AG04449 (cell line): ENCODE measurements at regions not wholly inside any gene's neighbourhood (a gene's known extent, or its start where the extent isn't known, plus 50 kb on each side); places are given as distances from the start of the nearest gene placed in this dataset.
"Not testable (repeated sequence)": the region's sequence is repeated elsewhere in the genome, so short reads cannot be mapped to it uniquely, and the experiment has no call there.

Experiments used
- CTCF ChIA-PET: fragments of 350-600 bp; formaldehyde crosslinking; extraction: SDS; loops from one replicate; lab custom pipeline; 2021; ENCODE audit warnings: antibody characterized with exemption; lab: Yijun Ruan, JAX
- POLR2A ChIA-PET: fragments of 400-600, 350-600 bp; formaldehyde crosslinking; extraction: SDS; loops from one replicate; lab custom pipeline; 2020; ENCODE audit warnings: antibody characterized with exemption, inconsistent platforms; lab: Yijun Ruan, JAX
- DNase-seq: peaks from one replicate; pipeline ENCODE4 v3.0.0-alpha.2; 2010; ENCODE audit warnings: low read depth, low spot score
- H3K4me3 ChIP-seq: 2 replicates; pipeline ENCODE4 v1.5.1; 2011; ENCODE audit warnings: low read depth, mild to moderate bottlenecking, control low read depth, low read length
- TF ChIP-seq, protein P1 (sequence below): IDR thresholded peaks from one replicate; pipeline ENCODE4 v1.5.1; 2011; ENCODE audit warnings: mild to moderate bottlenecking, moderate library complexity, low read length, control low read depth, inconsistent platforms; ENCODE audit not compliant: insufficient read depth; ENCODE audit errors: missing control alignments

DNA sequence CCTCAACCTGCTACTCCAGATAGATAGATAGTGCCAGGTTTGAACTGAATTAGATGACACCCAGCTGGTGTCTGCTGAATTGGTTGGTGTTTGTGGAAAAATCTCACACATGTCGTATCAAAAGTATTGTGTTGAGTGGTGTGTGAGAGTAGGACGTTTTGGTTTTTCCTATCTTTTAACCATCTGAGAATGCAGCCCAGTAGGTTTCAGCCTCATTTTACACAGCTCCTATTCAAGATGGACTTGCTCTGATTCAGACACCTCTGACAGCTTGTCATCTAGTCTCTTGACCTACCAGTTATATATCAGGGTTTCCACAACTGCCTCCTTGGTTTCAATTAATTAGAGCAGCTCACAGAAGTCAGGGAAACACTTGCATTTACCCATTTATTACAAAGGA, 254.4 kb downstream of the KTN1 start:
- TF ChIP-seq, protein P1, sequence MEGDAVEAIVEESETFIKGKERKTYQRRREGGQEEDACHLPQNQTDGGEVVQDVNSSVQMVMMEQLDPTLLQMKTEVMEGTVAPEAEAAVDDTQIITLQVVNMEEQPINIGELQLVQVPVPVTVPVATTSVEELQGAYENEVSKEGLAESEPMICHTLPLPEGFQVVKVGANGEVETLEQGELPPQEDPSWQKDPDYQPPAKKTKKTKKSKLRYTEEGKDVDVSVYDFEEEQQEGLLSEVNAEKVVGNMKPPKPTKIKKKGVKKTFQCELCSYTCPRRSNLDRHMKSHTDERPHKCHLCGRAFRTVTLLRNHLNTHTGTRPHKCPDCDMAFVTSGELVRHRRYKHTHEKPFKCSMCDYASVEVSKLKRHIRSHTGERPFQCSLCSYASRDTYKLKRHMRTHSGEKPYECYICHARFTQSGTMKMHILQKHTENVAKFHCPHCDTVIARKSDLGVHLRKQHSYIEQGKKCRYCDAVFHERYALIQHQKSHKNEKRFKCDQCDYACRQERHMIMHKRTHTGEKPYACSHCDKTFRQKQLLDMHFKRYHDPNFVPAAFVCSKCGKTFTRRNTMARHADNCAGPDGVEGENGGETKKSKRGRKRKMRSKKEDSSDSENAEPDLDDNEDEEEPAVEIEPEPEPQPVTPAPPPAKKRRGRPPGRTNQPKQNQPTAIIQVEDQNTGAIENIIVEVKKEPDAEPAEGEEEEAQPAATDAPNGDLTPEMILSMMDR, result no peak
- ChIA-PET CTCF (interaction anchor here (1.2 kb wide), 1 partner anchor 10 kb away, joined by 4 read pairs; no protein-coding TSS in a partner anchor), POLR2A (no interaction called here)
- DNase-seq, result no peak
- H3K4me3 ChIP-seq, result no peak overlapping the region

DNA sequence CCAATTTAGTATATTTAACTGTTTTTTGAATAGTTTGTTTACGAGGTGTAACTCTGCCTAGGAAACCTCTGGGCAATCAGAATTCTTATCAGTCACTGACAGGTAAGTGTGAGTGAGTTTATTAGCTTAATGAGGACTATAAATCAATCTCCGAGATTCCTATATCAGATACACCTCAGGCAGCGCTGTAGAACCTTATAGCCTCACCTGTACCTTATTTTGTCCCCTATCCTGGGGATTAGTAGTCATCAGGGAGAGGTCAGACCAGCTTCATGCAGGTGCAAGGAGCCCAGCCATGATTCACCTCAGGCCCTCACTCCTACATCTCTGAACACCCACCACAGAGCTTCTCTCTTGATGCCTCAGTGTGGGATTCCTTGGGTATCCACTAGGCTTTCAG, 256.0 kb downstream of the KTN1 start:
- ChIA-PET CTCF (no interaction called here), POLR2A (no interaction called here)
- TF ChIP-seq, protein P1, result no peak
- no peak for DNase-seq
- no peak overlapping the region for H3K4me3 ChIP-seq

DNA sequence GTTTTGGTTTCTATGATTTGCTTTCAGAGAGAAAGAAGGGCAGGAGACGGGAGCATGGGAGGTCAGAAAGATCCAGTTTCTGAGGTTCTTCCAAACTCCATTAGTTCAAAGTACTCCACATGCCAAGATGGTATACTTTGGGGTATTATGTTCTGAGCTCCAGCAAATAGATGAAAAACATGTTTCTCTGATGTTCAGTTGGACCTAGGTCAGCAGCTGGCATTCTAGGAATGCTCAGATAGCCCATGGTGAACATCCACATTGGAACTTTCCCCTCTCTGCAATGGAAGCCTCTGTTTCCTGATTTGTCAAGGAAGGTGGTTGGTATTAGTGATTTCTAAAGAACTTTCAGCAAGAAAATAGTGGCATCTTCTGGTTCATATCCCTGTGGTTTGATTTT, 257.5 kb downstream of the KTN1 start:
- TF ChIP-seq, protein P1, result no peak
- DNase-seq, result no peak
- POLR2A ChIA-PET, result no interaction called here
- no peak overlapping the region for H3K4me3 ChIP-seq
- CTCF ChIA-PET, result interaction anchor here (1.1 kb wide), 1 partner anchor 13 kb away, joined by 4 read pairs; no protein-coding TSS in a partner anchor

DNA sequence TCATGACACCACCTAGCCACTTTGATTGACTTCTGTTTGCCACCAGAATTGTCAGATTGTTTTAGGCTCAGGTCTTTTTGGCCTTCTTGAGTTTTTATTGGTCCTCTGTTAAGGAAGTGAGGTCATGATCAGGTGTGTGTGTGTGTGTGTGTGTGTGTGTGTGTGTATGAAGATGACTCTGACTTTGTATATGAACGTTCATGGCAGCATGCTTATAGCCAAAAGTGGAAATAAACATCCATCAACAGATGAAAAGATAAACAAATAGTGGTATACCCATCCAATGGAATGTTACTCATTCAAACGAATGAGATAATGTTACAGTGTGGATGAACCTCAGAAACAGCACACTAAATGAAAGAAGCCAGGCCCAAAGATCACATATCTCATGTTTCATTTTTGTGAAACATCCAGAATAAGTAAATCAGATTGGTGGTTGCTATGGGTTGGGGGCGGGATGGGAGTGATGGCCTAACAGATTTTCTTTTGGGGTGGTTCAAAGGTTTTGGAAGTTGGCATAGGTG, 258.6 kb downstream of the KTN1 start:
- ChIA-PET POLR2A (no interaction called here), CTCF (no interaction called here)
- TF ChIP-seq, protein P1, result no peak
- no peak for DNase-seq
- no peak overlapping the region for H3K4me3 ChIP-seq

DNA sequence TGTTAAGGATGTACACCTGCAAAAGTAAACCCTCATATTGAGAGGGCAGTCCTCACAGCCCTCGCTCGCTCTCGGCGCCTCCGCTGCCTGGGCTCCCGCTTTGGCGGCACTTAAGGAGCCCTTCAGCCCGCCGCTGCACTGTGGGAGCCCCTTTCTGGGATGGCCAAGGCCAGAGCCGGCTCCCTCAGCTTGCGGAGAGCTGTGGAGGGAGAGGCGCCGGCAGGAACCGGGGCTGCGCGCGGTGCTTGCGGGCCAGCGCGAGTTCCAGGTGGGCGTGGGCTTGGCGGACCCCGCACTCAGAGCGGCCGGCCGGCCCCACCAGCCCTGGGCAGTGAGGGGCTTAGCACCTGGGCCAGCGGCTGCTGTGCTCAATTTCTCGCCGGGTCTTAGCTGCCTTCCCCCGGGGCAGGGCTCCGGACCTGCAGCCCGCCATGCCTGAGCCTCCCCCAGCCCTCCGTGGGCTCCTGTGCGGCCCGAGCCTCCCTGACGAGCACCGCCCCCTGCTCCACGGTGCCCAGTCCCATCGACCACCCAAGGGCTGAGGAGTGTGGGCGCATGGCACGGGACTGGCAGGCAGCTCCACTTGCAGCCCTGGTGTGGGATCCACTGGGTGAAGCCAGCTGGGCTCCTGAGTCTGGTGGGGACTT, 259.4 kb downstream of the KTN1 start:
- CTCF ChIA-PET, result interaction anchor here (1.4 kb wide), 1 partner anchor 13 kb away, joined by 4 read pairs; no protein-coding TSS in a partner anchor
- POLR2A ChIA-PET, H3K4me3 ChIP-seq, DNase-seq: not testable (repeated sequence)

DNA sequence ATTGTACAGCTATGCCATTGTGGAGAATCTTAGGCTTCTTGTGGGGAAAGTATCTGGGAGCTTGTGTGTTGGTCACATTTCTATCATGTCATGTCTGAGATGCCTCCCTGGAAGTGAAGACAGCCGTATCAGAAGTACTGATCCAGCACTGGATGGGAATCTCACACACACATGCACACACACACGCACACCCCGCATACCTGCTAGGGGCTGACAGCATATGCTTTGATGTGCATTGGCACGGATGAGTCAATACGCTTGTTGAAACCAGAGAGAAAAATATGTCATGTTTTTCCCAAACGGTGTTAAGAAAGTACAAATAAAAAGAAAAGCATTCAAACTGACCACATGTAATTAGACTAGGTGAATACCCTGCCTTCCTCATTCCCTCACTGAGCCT, 260.8 kb downstream of the KTN1 start:
- TF ChIP-seq, protein P1, result no peak
- ChIA-PET CTCF (interaction anchor here (1.4 kb wide), 1 partner anchor 14 kb away, joined by 4 read pairs; no protein-coding TSS in a partner anchor), POLR2A (no interaction called here)
- DNase-seq, result no peak
- no peak overlapping the region for H3K4me3 ChIP-seq

DNA sequence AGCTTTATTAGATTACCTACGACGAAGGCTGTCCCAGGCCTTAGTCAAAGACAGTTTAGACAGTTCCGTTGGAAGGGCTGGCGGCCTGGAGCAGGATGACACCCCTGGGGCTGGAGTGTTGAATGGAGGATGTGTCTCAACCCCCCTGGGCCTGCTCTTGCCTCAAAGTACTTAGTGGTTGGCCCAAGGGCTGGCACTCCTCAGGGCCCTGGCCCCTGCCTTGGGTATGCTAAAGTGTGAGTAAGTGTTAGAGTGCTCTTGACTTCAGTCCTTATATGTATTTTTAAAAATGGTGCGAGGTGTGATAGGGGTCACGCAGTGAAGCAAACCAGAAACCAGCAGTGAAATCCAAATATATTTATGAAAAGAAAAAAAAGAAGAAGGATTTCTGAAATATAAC, 261.6 kb downstream of the KTN1 start:
- TF ChIP-seq, protein P1, result no peak
- no peak overlapping the region for H3K4me3 ChIP-seq
- POLR2A ChIA-PET, result no interaction called here
- CTCF ChIA-PET, result interaction anchor here (1.3 kb wide), 1 partner anchor 498 kb away, joined by 8 read pairs; no protein-coding TSS in a partner anchor
- no peak for DNase-seq
